OCI-LY3 (cell line): ENCODE measurements at regions not wholly inside any gene's neighbourhood (a gene's known extent, or its start where the extent isn't known, plus 50 kb on each side); places are given as distances from the start of the nearest gene placed in this dataset.

Experiments used
- H2AFZ ChIP-seq: fragments of 200-600, 300-600 bp; shearing (Covaris generic); 2 replicates; pipeline ENCODE4 v1.6.0; 2014; ENCODE audit warnings: antibody characterized with exemption, low read depth, low read length
- H3K27ac ChIP-seq: fragments of 200-600, 300-600 bp; sonication (generic); 2 replicates; pipeline ENCODE4 v1.5.1; 2014; ENCODE audit warnings: mild to moderate bottlenecking, low read length, moderate library complexity, mixed read lengths
- H3K27me3 ChIP-seq: fragments of 200-600, 300-600 bp; sonication (generic); 2 replicates; pipeline ENCODE4 v1.6.1; 2014; ENCODE audit warnings: low read depth, low read length, mixed read lengths
- H3K36me3 ChIP-seq: fragments of 200-600, 300-600 bp; sonication (generic); replicated peaks from 2 replicates; pipeline ENCODE3; 2014; ENCODE audit warnings: low read depth, low read length, mixed read lengths
- H3K4me1 ChIP-seq: fragments of 300-600, 200-600 bp; sonication (generic); 2 replicates; pipeline ENCODE4 v1.6.1; 2014; ENCODE audit warnings: low read length, mixed read lengths
- H3K4me2 ChIP-seq: fragments of 200-600, 300-600 bp; sonication (generic); 2 replicates; pipeline ENCODE4 v1.6.1; 2014; ENCODE audit warnings: low read length, mixed read lengths
- H3K4me3 ChIP-seq: fragments of 300-600, 200-600 bp; sonication (generic); 2 replicates; pipeline ENCODE4 v1.5.1; 2014; ENCODE audit warnings: antibody characterized with exemption, mild to moderate bottlenecking, low read length, moderate library complexity
- H3K79me2 ChIP-seq: fragments of 300-600, 200-600 bp; shearing (Covaris generic); 2 replicates; pipeline ENCODE4 v1.6.1; 2014; ENCODE audit warnings: mild to moderate bottlenecking, low read length, mixed read lengths
- H3K9ac ChIP-seq: fragments of 300-600, 200-600 bp; shearing (Covaris generic); 2 replicates; pipeline ENCODE4 v1.6.0; 2014; ENCODE audit warnings: mild to moderate bottlenecking, low read length, moderate library complexity
- H3K9me3 ChIP-seq: fragments of 200-600, 300-600 bp; shearing (Covaris generic); 2 replicates; pipeline ENCODE4 v1.6.1; 2014; ENCODE audit warnings: low read length, mixed read lengths; ENCODE audit not compliant: insufficient read depth
- H4K20me1 ChIP-seq: fragments of 200-600, 300-600 bp; sonication (generic); 2 replicates; pipeline ENCODE4 v1.6.1; 2016; ENCODE audit warnings: low read length, mixed read lengths; ENCODE audit not compliant: insufficient read depth
- EZH2phosphoT487 ChIP-seq: fragments of 200-600 bp; shearing (Covaris generic); IDR thresholded peaks from 2 replicates; pipeline ENCODE4 v1.6.1; 2018; ENCODE audit warnings: antibody characterized with exemption, mixed run types, low read depth
- TF ChIP-seq, protein P1 (sequence below): fragments of 200-600, 300-600 bp; sonication (generic); IDR thresholded peaks from 2 replicates; pipeline ENCODE4 v1.5.1; 2014; ENCODE audit warnings: antibody characterized with exemption, low read length, low read depth

DNA sequence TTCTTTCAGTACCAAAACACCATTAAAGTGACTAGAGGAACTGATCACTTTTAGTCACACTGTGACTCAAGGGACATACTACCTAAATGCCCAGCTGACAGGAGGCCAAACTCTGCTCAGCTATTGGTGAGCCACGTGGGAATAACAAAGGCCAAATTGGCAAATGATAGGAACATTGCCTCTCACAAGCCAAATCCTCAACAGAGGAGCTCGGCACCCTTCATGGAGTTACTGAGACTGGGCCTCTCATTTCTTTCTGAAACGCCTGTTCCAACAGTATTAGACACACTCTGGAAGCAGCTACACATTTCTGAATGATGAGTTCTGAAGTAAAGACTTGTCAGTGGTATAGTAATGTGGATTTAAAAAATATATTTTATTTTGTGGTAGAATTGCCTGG, 166.0 kb upstream of the COL8A1 start:
- H4K20me1 ChIP-seq: no peaks in the 10 kb centered on the region
- H3K4me1 ChIP-seq: no peaks in the 10 kb centered on the region
- no peak for TF ChIP-seq EZH2phosphoT487
- TF ChIP-seq, protein P1, sequence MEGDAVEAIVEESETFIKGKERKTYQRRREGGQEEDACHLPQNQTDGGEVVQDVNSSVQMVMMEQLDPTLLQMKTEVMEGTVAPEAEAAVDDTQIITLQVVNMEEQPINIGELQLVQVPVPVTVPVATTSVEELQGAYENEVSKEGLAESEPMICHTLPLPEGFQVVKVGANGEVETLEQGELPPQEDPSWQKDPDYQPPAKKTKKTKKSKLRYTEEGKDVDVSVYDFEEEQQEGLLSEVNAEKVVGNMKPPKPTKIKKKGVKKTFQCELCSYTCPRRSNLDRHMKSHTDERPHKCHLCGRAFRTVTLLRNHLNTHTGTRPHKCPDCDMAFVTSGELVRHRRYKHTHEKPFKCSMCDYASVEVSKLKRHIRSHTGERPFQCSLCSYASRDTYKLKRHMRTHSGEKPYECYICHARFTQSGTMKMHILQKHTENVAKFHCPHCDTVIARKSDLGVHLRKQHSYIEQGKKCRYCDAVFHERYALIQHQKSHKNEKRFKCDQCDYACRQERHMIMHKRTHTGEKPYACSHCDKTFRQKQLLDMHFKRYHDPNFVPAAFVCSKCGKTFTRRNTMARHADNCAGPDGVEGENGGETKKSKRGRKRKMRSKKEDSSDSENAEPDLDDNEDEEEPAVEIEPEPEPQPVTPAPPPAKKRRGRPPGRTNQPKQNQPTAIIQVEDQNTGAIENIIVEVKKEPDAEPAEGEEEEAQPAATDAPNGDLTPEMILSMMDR: no peak
- H3K27me3 ChIP-seq: no peaks in the 10 kb centered on the region
- H3K27ac ChIP-seq: no peak overlapping the region
- no peak overlapping the region for H3K4me3 ChIP-seq
- H3K9me3 ChIP-seq: no peaks in the 10 kb centered on the region
- H3K4me2 ChIP-seq: no peak overlapping the region
- H3K79me2 ChIP-seq: no peaks in the 10 kb centered on the region
- H3K36me3 ChIP-seq: no peaks in the 10 kb centered on the region
- no peak overlapping the region for H2AFZ ChIP-seq
- no peak overlapping the region for H3K9ac ChIP-seq

DNA sequence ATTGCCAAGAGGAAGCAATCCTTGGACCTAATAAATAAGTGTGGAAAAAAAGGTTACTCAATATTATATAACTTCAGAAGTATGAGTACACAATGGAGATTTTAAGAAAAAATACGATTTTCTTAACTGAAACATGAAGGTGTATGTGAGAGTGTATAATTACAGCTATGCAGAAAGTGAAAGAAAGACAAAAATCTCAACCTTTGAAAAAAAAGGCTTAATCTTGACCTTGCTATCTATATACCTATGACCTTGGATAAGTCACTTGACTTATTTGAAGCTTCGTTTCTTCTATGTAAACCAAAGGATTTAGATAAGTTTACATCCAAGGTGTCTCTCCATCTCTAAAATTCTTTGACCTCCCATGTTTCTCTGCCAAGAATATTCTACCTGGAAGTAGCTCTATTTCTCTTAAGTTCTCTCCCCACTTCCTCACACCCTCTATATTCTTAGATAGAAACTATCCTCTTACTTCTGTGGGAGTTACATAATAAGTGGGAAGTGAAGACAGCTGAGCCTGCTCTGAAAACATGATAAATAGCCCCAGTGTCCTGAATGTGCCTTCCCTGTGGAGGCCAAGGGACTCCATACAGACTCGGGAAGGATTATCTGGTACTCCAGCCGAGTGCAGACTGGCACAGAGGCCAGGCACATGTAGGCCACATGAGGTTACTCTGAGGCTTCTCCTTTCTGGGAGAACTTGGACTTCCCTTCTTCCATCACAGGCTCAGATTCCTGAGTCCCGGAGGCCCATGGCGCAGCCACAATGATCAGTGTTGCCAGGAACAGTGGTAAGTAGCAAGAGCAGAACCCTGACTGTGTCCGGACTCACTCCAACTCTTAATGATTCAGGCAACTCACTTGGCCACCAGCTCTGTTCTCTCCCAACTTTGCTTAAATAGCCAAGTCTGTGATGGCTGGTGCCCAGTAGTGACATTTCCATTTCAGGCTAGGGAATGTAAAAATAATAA, 166.8 kb upstream of the COL8A1 start:
- no peak overlapping the region for H3K9ac ChIP-seq
- no peaks in the 10 kb centered on the region for H3K79me2 ChIP-seq
- no peaks in the 10 kb centered on the region for H3K36me3 ChIP-seq
- H2AFZ ChIP-seq: no peak overlapping the region
- no peak overlapping the region for H3K4me2 ChIP-seq
- no peaks in the 10 kb centered on the region for H3K9me3 ChIP-seq
- no peaks in the 10 kb centered on the region for H4K20me1 ChIP-seq
- no peaks in the 10 kb centered on the region for H3K4me1 ChIP-seq
- H3K27ac ChIP-seq: no peak overlapping the region
- H3K4me3 ChIP-seq: no peak overlapping the region
- TF ChIP-seq, protein P1: no peak
- no peak for TF ChIP-seq EZH2phosphoT487
- H3K27me3 ChIP-seq: no peaks in the 10 kb centered on the region

DNA sequence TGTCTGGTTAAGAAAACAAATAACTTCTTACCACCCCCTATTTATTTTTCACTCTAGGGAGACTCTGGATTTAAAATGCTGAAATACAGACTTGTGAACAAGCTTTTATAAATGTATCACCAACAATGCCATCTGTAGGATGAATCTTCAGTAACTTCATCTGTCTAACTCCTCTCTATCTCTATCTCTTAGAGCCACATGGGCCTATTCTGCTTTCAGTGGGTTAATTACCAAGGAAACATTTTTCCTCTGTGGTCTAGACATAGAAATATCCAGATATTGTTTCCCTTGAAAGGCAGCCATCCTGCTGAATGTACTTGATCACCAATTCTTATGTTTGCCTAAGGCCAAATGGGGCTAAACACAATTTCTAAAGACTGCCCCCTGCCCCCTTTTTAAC, 167.6 kb upstream of the COL8A1 start:
- H3K9me3 ChIP-seq: no peaks in the 10 kb centered on the region
- no peaks in the 10 kb centered on the region for H3K27me3 ChIP-seq
- H2AFZ ChIP-seq: no peak overlapping the region

DNA sequence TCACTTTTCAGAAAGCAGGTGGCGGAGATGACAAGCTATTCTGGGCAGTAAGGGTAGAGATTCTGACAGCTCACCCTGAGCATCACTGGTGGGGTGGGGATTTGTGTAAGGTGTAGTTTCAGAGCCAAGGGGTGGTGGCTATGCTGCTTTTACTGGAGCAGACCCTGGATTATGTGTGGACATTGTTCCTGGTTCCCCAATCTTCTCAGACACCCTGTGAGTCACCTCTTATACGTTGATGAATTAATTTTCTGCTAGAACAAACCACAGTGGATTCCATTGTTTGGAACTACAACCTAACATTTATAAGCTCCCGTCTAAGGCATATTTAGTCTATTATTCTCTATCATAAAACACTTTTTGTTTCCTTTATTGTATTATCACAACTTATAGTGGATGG, 169.5 kb upstream of the COL8A1 start:
- Histone ChIP-seq H4K20me1 (no peaks in the 10 kb centered on the region), H3K9me3 (no peaks in the 10 kb centered on the region), H3K79me2 (no peaks in the 10 kb centered on the region), H3K27ac (no peak overlapping the region), H3K4me1 (no peaks in the 10 kb centered on the region), H3K27me3 (no peaks in the 10 kb centered on the region), H3K4me3 (no peak overlapping the region), H3K4me2 (no peak overlapping the region), H2AFZ (no peak overlapping the region), H3K36me3 (no peaks in the 10 kb centered on the region), H3K9ac (no peak overlapping the region)
- TF ChIP-seq EZH2phosphoT487: no peak
- TF ChIP-seq, protein P1: no peak

More for the DNA sequence above, 167.6 kb upstream of the COL8A1 start:
- H3K4me2 ChIP-seq: no peak overlapping the region
- H3K9ac ChIP-seq: no peak overlapping the region
- H3K4me1 ChIP-seq: no peaks in the 10 kb centered on the region
- H4K20me1 ChIP-seq: no peaks in the 10 kb centered on the region
- no peaks in the 10 kb centered on the region for H3K79me2 ChIP-seq
- H3K36me3 ChIP-seq: no peaks in the 10 kb centered on the region
- H3K4me3 ChIP-seq: no peak overlapping the region
- no peak for TF ChIP-seq EZH2phosphoT487
- TF ChIP-seq, protein P1: no peak
- H3K27ac ChIP-seq: no peak overlapping the region
